Left hindlimb (tissue), 1 donor: ENCODE measurements at regions not wholly inside any gene's neighbourhood (a gene's known extent, or its start where the extent isn't known, plus 50 kb on each side); places are given as distances from the start of the nearest gene placed in this dataset.

Source experiments
- DNase-seq: peaks from one replicate; pipeline ENCODE4 v3.0.0-alpha.2; 2018

DNA sequence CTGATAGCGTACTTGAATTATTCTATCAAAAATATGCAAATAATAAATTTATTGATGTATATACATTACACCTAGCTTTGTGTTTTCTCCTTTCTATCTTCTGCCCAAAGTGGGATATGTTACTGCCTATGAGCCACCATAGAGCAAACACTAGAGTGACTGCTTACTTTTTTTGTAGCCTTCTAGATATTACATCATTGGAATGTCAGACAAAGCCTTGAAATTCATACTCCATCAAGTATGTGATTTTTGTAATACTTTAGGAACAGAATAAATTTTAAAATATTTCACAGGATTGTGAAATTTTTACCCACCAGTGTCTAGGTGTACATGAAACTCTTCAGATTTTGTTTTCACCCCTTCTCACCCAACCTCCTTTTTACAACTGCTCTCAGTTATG, 787.6 kb downstream of the USP25 start:
- no peak for DNase-seq

DNA sequence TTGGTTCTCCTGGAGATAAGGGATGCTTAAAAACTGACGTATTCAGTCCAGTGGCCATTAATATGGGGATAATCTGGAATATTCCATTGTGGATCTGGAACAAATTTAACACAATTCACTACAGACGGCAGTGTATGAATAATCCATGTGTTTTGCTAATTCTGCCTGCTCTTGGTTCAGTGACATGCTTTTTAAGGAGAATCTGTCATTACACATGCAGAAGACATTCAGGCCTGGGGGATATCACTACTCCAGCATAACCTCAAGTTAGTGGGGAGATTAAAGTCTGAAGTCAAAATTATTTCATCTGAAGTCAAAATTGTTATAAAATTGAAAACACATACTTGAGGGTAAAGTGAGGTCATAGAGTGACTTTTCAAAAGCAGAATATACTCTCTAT, 789.3 kb downstream of the USP25 start:
- no peak for DNase-seq

DNA sequence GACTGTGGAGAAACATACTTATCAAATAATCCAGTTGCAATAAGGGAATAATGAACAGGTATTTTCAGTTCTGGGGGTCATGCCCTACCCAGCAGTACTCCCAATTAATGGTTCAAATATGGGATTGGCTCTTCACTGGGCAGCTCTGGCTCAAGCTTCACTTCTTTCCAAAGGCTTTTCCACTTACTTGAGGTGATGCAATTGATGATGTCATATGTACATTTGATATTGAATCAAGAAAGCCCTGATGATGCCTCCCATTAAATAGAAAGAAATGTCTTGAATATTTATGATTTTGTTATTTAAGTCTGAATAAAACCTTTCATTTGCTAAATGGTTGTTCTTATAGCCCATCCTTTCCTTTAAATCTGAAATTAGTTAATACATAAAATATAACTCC, 789.9 kb downstream of the USP25 start:
- no peak for DNase-seq

DNA sequence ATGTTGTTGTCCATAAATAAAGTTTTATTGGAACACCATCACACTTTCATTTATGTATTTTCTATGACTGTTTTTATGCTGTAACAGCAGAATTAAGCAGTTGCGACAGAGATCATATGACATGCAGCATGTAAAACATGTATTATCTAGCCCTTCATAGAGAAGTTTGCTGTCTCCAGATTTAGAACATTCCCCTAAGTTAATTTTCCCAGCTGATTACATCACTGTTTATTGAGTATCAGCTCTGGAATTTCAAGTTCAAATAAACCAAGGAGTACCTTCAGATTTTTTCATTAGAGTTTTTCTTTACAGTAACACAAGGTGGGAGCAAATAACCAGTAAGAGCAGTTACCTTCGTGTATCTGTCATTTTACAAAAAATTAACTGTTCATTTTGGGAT, 792.8 kb downstream of the USP25 start:
- no peak for DNase-seq

DNA sequence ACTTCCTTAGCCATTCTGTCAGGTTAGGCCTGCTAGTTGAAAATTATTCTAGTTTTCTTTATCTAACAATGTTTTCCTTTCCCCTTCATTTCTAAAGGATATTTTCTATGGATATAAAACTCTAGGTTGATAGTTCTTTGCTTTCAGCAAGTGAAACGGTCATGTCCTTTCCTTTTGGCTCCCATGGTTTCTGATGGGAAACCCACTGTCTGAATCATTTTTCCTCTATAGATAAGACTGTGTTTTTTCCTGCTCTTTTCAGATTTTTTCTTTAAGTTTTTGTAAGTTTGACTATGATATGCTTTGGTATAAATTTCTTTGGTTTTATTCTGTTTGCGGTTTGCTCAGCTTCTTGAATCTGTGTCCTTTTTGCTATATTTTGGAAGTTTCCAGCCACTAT, 800.9 kb downstream of the USP25 start:
- DNase-seq = no peak

DNA sequence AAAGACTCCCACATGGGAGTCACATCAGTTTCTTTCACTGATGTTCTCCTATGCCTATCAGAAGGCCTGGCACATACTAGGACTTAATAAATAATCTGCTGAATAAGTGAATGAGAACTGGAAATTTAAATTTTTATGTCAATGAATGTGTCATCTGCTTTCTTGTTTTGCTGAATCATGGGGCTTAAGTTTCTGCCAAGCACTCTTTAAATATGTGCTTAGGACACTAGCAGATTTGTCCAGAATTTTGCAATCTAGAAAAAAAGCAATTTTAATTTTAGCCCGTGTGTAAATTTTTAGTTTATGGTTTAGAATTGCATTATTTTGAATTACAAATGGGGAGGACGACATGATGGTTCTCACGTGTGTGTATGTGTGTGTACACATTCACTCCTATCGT, 803.1 kb downstream of the USP25 start:
- DNase-seq = no peak

DNA sequence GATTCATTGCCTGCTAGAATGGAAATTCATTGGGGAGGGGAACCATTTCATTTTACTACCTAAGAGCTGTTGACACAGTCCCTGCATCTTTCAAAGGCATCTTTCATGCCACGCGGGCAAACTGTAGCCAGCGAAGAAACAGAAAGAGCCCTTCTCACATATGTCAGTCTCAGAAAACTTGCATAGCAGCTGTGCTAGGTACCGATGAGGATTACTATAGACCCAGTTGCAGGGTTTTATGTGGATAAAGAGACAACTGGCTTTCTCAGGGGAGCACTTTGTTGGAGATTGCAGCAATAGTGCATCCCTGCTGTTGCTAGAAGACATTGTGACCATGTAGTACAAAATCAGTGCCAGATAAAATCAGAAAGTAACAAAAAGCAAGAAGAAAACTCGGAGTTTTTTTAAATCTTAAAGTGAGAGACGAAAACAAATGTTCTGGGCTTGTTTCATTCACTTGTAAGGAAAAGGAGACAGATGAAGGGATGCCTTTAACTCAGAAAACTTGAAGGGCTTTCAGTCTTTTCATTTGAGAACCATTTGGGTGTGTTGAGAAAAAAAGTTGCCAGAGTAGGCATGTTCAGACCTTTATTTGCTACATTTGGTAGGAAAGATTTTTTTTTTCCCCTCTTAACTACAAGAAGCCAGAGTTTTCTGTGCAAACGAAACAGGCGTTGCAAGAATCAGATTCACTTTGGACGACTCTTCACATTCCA, 804.1 kb downstream of the USP25 start:
- peak; percentile 44 for DNase-seq

DNA sequence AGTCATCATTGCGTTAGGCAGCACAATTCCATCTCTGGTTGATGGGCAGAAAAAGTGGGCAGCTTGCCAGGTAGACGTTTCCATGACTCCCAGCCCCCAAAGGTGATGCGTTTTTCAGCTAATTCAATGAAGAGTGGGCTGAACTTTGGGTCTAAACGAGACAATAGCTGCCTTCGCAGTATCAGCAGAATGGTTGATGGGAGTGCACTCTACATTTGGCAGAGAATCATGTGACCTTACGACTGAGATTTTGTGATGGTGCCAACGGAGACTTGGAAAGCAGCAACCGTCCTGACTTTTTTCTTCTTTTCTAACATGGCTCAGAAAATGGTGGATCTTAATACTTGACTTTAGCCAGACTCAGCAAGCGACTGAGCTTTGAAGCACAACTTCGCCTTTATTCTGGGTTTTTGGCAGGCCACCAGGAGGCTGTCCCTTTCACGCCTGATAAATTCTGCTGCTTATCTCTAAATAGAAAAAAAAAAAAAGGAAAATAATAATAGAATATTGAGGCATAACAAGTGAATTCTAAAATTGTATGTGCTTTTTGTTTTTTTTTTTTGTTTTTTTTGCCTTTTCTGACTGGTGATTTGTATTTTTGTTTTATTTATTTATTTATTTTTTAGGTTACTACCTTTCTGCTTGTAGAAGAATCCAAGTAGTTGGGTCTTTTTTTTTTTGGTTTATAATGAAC, 804.8 kb downstream of the USP25 start:
- DNase-seq = peak; percentile 86

DNA sequence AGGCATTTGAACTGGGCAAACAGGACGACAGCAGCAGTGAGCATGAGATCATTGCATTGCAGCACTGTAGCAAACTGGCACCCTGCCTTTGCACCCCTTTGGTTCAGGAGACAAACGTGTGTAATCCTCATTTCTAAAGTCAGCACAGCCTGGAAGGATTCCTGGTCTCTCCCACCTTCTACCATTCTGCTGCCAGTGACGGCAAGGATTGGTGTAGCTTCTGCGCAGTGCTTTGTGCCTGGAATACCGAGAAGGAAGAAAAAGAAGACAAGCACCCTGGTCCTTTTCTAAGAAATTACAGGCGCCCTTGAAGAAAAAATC, 805.3 kb downstream of the USP25 start:
- peak; percentile 77 for DNase-seq

DNA sequence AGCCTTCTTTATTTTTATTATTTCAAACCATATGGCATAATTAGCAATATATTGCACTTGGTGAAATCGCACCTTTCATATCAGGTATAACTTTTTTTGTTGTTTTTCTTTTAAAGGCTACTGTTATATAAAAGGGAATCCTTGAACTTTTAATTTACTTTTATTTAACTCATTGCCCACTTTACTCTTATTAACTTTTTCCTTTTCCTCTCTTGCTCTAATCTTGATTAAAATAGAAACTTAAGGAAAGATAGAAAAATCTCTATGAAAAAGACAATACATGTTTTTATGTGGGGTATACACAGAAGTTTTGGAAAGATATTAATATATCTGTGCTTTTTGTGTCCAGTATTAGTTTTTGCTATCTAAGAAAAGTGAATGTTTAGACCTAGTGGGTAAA, 805.8 kb downstream of the USP25 start:
- DNase-seq = no peak

DNA sequence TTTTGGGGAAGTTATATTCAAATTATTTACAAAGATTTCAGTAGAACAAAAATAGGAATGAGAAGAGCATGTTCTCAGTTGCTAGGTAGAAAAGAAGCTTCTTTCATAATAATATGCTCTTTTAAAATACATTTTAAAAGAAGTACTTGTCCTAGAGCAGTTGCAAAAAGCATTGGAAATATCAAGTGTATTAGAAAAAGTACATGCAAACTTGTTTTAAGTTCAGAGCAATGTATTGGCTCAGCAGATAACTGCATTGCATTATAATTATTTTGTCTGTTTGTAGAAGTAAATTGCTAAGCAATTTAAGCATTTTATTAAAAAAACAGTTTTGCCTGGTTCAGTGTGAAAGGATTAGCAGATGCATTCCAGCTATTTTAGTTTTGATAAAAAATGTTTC, 806.4 kb downstream of the USP25 start:
- no peak for DNase-seq

DNA sequence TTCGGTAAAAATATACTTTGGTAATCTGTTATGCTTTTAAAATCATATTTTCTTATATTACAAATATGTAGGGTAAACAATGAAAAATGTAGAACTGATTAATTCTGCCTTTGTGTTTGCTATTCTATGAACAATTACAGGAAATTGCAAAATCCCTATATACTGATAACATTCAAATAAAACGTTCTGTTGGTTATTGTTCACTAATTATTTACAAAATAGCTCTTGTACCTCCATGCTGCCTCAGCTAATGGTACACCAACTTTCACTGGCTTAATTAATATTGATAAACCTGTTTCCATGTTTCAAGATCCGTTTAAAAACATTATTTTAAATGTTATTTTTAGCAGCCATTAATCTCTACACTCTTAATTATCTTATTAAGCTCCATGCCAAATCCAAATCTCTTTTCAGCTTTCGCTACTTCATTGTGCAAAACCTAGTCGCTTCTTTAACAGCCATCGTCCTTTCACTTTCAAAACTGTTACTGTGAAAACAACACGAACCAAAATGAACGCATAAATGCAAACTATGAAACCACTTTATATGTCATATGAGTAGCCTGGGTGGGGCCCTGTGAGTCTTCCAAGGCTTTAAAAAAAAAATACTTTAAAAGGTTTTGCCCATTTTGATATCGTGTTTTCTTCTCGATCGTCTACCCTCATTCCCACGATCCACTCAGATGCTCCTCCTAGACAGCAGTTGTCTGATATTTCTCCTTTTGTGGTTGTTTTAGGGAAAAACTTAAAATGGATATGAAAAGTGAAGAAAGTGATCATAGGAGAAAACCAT, 807.1 kb downstream of the USP25 start:
- no peak for DNase-seq

DNA sequence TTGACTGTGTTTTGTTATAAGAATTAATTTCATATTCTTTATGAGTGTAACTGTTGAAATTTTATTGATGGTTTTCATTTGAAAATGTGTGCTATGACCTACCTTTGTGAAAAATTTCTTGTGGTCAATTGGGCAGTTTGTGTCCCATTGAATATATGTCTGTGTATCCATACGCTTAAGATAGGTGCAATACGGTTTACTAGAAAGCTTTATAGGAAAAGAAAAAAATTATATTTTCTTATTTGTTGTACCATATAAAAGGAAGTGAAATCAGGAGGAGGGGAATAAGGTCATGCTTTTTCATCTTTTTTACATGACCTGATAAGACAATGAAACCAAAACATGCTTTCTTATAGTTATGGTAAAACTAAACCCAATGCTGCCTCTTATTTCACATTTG, 807.7 kb downstream of the USP25 start:
- no peak for DNase-seq

DNA sequence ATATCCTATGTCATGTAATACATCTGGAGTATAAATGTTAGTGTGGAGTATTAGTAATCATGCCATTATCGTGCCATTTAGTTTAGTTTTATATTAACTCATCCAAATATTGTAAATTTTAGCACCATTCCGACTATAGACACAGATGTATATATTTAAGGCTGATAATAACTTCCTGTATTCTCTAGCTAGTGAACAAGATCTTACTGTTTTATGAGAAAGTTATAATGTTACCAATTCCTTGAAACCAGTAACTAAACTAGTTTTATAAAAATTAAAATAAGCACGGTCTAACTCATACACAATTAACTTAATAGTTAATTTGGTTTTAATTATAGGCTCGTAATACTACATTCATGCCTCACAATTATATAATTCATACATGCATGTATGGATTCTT, 808.6 kb downstream of the USP25 start:
- no peak for DNase-seq

DNA sequence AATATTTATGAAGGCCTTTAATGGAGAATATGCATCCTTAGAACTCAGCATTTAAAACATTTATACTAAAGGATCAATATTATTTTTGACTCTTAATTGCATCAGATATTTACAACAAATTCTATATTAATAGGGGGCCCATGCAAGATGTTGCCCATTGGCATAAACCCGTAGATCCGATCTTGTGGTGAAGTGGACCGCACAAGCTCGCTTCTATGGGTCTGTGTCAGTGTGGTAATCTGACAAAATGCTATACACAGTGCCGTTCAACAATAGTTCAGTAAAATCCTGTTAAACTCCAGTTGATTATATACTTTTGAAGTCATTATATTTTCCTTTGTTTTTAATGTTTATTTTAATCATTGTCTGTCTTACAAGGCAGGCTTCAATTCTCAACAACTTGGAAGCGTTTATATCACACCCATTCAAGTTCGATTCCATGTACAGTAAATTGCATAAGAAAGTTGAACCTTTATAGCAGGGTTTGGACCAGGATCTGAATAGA, 809.2 kb downstream of the USP25 start:
- no peak for DNase-seq

DNA sequence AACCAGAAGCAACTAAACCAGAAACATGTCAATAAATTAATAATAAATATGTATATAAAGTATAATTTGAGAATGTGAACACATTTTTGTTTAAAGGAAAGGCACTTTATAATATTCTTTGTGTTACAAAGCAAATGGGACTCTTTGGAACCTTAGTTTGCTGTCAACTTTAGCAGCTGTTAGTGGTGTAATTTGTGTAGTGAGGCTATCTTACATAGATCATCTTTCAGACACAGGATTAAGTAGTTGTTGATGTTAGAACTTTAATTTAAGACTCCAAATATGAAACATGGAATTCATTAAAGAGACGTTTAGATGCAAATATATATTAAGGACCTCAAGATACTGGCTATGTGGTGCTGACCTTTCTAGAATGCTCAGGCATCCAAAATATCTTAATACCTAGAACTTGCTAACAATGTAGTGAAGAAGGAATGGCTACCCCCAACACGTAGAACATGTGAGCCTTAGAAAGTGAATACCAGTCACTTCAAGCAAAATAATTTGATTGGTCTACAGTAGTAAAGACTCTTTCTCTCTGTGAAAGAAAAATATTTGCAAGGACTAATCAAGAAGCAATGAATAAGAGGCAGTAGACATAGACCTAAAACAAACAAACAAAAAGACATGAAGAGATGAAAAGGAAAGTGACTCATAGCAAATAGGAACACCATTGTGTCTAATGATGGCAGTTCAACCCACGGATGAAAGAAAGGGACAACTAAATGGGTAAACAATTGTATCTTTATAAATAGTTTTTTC, 811.4 kb downstream of the USP25 start:
- DNase-seq = no peak

DNA sequence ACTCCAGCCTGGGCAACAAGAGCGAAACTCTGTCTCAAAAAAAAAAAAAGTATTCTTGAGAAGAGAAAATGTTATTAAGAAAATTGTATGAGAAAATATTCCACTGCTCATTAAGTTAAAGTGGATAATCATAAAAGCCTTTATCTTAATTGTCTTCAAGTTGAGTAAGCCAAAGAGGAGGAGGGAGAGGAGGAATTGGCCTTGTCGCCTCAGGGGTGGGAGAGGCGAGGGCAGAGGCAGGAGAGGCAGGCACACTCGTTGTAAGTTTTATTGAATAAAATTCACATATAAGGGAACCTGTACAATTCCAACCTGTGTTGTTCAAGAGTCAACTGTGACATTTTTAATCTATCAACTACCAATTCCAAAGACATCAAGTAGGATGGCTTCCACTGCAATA, 820.3 kb downstream of the USP25 start:
- DNase-seq = no peak

DNA sequence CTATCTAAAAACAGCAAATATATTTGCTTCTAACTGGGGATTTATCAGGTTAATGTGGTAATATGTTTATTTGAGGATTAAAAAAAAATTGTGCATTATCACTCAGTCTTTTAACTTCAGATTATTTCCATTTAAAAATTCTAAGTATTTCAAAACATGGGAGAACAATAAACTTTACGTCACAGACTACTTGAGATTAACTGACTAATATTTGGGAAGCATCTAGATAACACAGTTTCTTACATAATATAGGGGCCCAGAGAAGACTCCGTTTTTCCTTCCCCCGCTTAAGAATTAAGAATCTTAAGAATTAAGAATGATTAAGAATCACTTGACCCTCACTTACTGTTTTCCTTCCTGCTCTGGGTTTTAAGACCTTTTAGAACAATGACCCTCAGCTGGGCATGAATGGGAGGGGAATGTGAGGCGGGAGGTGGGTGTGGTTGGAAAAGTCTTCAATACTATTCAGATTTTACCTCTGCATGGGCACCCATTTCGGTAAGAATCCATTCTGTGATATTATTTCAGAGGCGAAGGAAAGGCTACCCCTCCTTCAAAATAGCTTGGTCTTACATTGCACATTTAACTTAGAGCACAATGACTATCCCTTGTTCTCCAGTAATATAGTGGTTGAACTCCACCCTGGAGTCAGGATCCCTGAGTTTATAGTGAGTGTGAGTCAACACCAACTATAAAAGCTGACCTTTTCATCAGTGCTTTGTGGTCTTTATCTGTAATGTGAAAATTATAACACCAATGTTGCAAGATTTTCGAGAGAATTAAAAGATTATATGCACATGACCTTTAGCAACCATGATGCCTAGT, 821.3 kb downstream of the USP25 start:
- no peak for DNase-seq

DNA sequence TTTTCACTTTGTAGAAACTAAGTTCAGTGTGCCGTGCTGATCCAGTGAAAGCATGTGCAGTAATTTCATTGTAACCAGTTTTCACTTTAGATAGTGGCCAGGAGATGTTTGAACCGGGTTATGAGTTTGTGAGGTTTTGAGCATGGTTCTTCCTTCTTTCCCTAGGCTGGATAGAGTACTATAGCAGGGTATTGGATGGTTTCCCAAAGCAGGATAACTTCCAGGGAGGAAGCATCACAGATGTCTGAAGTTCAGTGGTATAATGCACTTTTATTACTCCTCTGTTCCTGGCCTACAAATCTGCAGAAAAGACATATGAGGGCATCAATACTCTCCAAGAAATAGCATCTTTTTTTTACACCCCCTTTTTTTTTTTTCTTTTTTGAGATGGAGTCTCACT, 823.1 kb downstream of the USP25 start:
- no peak for DNase-seq

DNA sequence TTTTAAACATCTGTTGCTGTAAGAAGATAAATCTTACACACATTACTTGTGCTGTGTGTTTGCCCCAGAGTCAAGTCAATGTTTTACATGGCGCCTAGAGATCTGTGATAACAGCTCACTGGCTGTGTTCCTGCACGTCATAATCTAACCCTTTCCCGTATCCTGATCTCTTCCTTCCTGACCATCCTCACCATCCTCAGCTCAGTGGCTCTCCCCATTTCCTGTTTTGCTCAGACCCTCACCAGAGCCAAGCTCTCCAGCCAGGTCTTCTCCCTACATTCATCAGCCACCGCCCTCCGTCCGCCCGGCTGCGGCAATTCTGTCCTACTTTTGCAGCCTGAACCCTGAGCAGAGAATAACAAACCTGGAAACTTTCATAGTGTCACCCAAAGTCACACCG, 824.7 kb downstream of the USP25 start:
- DNase-seq = no peak

DNA sequence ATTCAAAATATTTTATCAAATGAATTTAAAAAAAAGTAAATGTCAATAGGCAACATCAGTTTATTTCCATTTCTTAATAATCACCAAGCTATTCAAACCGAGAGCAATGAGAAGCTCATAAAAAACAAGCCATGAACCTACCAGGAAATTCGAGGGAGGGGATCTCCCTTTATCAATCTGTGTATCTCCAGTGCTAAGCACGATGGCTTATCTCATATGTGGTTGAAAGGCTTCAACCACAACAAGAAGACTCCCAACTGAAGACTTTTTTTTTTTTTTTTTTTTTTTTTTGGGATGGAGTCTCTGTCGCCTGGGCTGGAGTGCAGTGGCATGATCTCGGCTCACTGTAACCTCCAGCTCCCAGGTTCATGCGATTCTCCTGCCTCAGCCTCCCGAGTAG, 833.3 kb downstream of the USP25 start:
- no peak for DNase-seq

DNA sequence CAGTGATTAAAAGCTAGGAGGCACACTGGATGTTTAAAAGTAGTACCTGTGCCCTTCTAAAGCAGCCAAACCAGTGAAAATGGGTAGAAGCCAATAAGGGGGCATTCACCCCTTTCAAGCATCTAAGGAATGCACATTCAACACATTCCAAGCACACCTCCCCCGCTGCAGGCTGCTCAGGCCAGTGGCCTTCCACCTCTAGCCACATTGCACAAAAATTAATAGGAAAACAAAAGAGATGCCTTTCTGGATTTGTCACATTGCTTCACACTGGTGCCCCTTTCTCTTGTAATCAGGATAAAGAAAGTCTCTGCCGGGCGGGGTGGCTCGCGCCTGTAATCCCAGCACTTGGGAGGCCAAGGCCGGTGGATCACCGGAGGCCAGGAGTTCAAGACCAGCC, 834.0 kb downstream of the USP25 start:
- DNase-seq = no peak
